HG03039 (cell line): ENCODE measurements at regions not wholly inside any gene's neighbourhood (a gene's known extent, or its start where the extent isn't known, plus 50 kb on each side); places are given as distances from the start of the nearest gene placed in this dataset.

Source experiments
- ATAC-seq: cut with Tn5 transposase; IDR thresholded peaks from one replicate; pipeline ENCODE4 v1.9.1; 2021; ENCODE audit warnings: mild to moderate bottlenecking, moderate library complexity; ENCODE audit not compliant: unreplicated experiment

GRCh38 chr5:147036691-147037245 is 158.2 kb upstream of the PPP2R2B start:
- ATAC-seq = no peak

GRCh38 chr5:147037515-147038205 is 159.1 kb upstream of the PPP2R2B start:
- ATAC-seq = no peak

- no peak for ATAC-seq
Measured at GRCh38 chr5:147040856-147041255, 162.3 kb upstream of the PPP2R2B start.

GRCh38 chr5:147044572-147045273 is 166.2 kb upstream of the PPP2R2B start:
- no peak for ATAC-seq

GRCh38 chr5:147045290-147045689 is 166.7 kb upstream of the PPP2R2B start:
- no peak for ATAC-seq

GRCh38 chr5:147046281-147046680 is 167.7 kb upstream of the PPP2R2B start:
- no peak for ATAC-seq

GRCh38 chr5:147046894-147047293 is 168.3 kb upstream of the PPP2R2B start:
- no peak for ATAC-seq

GRCh38 chr5:147049764-147050163 is 171.2 kb upstream of the PPP2R2B start:
- ATAC-seq = no peak

GRCh38 chr5:147050172-147050571 is 171.6 kb upstream of the PPP2R2B start:
- ATAC-seq = no peak

GRCh38 chr5:147051193-147051592 is 172.6 kb upstream of the PPP2R2B start:
- no peak for ATAC-seq

GRCh38 chr5:147052519-147052918 is 174.0 kb upstream of the PPP2R2B start:
- ATAC-seq = no peak

- ATAC-seq = no peak
Measured at GRCh38 chr5:147055089-147055826, 176.7 kb upstream of the PPP2R2B start.

- ATAC-seq = no peak
Measured at GRCh38 chr5:147055850-147056566, 177.5 kb upstream of the PPP2R2B start.

GRCh38 chr5:147057051-147057450 is 177.8 kb upstream of the STK32A start:
- no peak for ATAC-seq

GRCh38 chr5:147061431-147061830 is 173.4 kb upstream of the STK32A start:
- ATAC-seq = no peak

GRCh38 chr5:147062427-147062826 is 172.4 kb upstream of the STK32A start:
- no peak for ATAC-seq

GRCh38 chr5:147063943-147064342 is 170.9 kb upstream of the STK32A start:
- ATAC-seq = no peak

- ATAC-seq = peak; percentile 64
Measured at GRCh38 chr5:147065071-147065470, 169.8 kb upstream of the STK32A start.

GRCh38 chr5:147068998-147069397 is 165.8 kb upstream of the STK32A start:
- ATAC-seq = no peak

- ATAC-seq = no peak
Measured at GRCh38 chr5:147072622-147073021, 162.2 kb upstream of the STK32A start.

- ATAC-seq = no peak
Measured at GRCh38 chr5:147073098-147073497, 161.7 kb upstream of the STK32A start.
